ENCODE measurements at regions not wholly inside any gene's neighbourhood (a gene's known extent, or its start where the extent isn't known, plus 50 kb on each side); places are given as distances from the start of the nearest gene placed in this dataset.

- no peak overlapping the region for H3K27ac Mint-ChIP-seq
- peaks cover 11% of the 10 kb centered on the region for H3K4me1 Mint-ChIP-seq (ENCODE audit: unreplicated experiment)
Measured at GRCh38 chr4:54495641-54496040, 162.1 kb upstream of the KIT start.

DNA sequence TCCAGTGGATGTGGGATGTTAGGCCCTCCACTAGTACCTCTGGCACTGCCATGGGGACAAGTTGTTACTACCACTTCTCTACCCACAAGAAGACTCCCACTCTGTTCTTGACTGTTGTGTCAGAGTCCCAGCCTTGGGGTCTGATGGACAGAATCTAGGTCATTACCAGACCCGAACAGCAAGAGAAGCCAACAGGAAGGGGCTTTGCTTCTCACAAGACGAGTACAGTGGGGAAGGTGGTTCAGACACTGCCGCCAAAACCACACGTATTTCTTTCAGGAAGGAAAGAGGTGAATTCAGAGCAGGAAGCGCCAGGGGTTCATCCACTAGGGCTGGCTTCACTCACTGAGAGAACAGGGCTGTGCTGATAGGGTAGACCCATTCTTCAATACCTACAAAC lies 161.3 kb upstream of the KIT start:
- H3K27me3 Mint-ChIP-seq: no peaks in the 10 kb centered on the region
- H3K4me1 Mint-ChIP-seq (ENCODE audit: unreplicated experiment): peaks cover 11% of the 10 kb centered on the region
- no peak for DNase-seq (ENCODE audit: extremely low spot score, unreplicated experiment)
- H3K9me3 Mint-ChIP-seq: no peaks in the 10 kb centered on the region
- H3K27ac Mint-ChIP-seq: no peak overlapping the region
- H3K4me3 Mint-ChIP-seq: no peak overlapping the region
- no peak for TF ChIP-seq CTCF (conservative IDR thresholded peaks at IDR 0.05)
- H3K36me3 Mint-ChIP-seq: no peaks in the 10 kb centered on the region

More at GRCh38 chr4:54495641-54496040, 162.1 kb upstream of the KIT start:
- H3K27me3 Mint-ChIP-seq: no peaks in the 10 kb centered on the region
- DNase-seq (ENCODE audit: extremely low spot score, unreplicated experiment): no peak
- no peak overlapping the region for H3K4me3 Mint-ChIP-seq
- no peak for TF ChIP-seq CTCF (conservative IDR thresholded peaks at IDR 0.05)
- H3K36me3 Mint-ChIP-seq: no peaks in the 10 kb centered on the region
- no peaks in the 10 kb centered on the region for H3K9me3 Mint-ChIP-seq

- H3K27ac Mint-ChIP-seq: no peak overlapping the region
- TF ChIP-seq CTCF (conservative IDR thresholded peaks at IDR 0.05): no peak
Measured at GRCh38 chr4:54497947-54498346, 159.8 kb upstream of the KIT start.

GRCh38 chr4:54498661-54499111 lies 159.1 kb upstream of the KIT start:
- DNase-seq (ENCODE audit: extremely low spot score, unreplicated experiment): no peak
- no peaks in the 10 kb centered on the region for H3K9me3 Mint-ChIP-seq
- H3K36me3 Mint-ChIP-seq: no peaks in the 10 kb centered on the region
- H3K27me3 Mint-ChIP-seq: peaks cover 6% of the 10 kb centered on the region
- H3K4me1 Mint-ChIP-seq (ENCODE audit: unreplicated experiment): peaks cover 11% of the 10 kb centered on the region
- H3K4me3 Mint-ChIP-seq: no peak overlapping the region
- no peak for TF ChIP-seq CTCF (conservative IDR thresholded peaks at IDR 0.05)
- H3K27ac Mint-ChIP-seq: peak overlapping the region; percentile 32

More at GRCh38 chr4:54497947-54498346, 159.8 kb upstream of the KIT start:
- H3K4me1 Mint-ChIP-seq (ENCODE audit: unreplicated experiment): peaks cover 11% of the 10 kb centered on the region
- DNase-seq (ENCODE audit: extremely low spot score, unreplicated experiment): no peak
- H3K9me3 Mint-ChIP-seq: no peaks in the 10 kb centered on the region
- no peak overlapping the region for H3K4me3 Mint-ChIP-seq
- H3K27me3 Mint-ChIP-seq: peaks cover 6% of the 10 kb centered on the region
- no peaks in the 10 kb centered on the region for H3K36me3 Mint-ChIP-seq

GRCh38 chr4:54499308-54500074 lies 158.3 kb upstream of the KIT start:
- no peak for TF ChIP-seq CTCF (conservative IDR thresholded peaks at IDR 0.05)
- Mint-ChIP-seq H3K4me3 (peak overlapping the region; percentile 10), H3K36me3 (no peaks in the 10 kb centered on the region), H3K27me3 (peaks cover 6% of the 10 kb centered on the region), H3K27ac (peak overlapping the region; percentile 32), H3K9me3 (no peaks in the 10 kb centered on the region), H3K4me1 (ENCODE audit: unreplicated experiment) (peaks cover 11% of the 10 kb centered on the region)
- DNase-seq (ENCODE audit: extremely low spot score, unreplicated experiment): no peak

All from type B pancreatic cell (in vitro differentiated cells).